NOMO-1 (cell line): ENCODE measurements at regions not wholly inside any gene's neighbourhood (a gene's known extent, or its start where the extent isn't known, plus 50 kb on each side); places are given as distances from the start of the nearest gene placed in this dataset.
"Not testable (repeated sequence)": the region's sequence is repeated elsewhere in the genome, so short reads cannot be mapped to it uniquely, and the experiment has no call there.

Experiments
- DNase-seq, 2 experiments: peaks; one replicate each; lab custom pipeline; 2025; ENCODE audit not compliant: unreplicated experiment in 2 of 2; lab: John Stamatoyannopoulos, UW

DNA sequence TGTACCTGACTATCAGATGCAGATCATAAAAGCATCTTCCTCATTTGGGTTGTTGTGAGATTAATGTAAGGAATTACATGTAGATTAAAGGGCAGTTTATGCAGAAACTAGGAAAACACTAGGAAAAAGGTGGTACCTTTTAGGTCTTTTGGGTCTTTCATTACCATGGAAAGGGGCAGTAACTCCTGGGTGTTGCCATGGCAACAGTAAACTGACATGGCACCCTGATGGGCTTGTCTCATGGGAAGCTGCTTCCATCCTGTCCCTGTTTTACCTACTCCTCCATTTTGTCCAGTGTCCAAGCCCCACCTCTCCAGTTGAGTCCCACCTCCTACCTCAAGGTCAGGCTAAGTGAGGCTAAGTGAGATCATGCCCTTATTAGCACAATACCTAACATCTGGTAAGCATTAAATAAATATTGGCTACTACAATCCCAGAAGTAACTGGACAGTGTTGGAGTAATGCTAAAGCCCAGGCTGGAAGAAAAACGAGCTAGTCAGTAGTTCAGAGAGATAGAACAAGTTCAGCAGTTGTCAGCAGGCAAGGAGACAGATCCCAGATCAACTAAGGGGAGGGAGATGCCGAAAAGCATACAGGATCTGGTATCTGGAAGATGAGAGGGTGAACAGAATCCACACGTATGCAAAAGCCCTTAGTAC is 240.0 kb upstream of the AUTS2 start:
- DNase-seq: no peak

DNA sequence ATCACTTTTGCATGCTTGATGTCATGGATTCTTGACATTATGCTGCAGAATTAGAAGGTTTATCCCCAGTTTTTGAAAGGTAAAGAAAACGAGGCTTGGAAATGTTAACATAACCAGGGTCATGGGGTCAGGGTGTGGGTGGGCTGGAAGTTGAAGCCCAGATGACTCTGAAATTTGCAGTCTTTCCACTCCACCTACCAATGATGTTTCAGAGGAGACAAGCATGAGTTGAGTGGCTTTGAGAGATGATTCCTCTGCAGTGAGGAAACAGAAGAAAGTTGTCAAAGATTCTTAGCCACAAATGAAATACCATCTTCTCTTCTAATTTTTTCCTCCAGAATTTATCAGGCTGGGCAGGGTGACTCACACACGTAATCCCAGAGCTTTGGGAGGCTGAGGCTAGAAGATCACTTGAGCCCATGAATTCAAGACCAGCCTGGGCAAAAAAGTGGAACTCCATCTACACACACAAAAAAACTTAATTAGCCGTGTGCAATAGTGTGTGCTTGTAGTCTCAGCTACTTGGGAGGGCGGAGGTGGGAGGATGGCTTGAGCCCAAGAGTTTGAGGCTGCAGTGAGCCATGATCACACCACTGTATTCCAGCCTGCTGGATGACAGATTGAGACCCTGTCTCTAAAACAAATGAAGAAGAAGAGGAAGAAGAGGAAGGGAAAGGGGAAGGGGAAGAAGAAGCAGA is 239.1 kb upstream of the AUTS2 start:
- DNase-seq: no peak

DNA sequence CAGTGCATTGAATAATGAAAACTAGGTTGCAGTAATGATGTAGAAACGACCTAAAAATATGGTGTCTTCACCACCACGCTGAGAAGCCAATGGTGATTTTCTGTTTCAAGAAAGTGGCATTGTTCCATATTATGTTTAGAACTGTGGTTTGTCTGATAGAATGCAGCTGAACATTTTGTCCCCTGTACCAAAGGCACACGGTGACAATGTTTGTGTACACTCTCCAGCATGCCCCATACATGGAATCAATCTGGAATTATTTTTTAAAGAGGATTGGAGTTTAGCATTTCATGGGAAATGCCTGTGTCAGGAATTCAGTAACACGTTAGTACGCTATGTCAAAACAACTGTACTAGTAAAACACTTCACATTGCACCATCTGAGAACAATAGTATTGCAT is 237.4 kb upstream of the AUTS2 start:
- no peak for DNase-seq

DNA sequence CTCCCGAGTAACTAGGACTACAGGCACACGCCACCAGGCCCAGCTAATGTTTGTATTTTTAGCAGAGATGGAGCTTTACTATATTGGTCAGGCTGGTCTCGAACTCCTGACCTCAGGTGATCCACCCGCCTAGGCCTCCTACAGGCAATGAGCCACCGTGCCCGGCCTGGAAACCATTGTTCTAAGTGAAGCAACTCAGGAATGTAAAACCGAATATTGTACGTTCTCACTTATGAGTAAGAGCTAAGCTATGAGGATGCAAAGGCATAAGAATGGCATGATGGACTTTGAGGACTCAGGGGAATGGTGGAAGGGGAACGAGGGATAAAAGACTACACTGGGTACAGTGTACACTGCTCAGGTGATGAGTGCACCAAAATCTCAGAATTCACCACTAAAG is 235.1 kb upstream of the AUTS2 start:
- no peak for DNase-seq

DNA sequence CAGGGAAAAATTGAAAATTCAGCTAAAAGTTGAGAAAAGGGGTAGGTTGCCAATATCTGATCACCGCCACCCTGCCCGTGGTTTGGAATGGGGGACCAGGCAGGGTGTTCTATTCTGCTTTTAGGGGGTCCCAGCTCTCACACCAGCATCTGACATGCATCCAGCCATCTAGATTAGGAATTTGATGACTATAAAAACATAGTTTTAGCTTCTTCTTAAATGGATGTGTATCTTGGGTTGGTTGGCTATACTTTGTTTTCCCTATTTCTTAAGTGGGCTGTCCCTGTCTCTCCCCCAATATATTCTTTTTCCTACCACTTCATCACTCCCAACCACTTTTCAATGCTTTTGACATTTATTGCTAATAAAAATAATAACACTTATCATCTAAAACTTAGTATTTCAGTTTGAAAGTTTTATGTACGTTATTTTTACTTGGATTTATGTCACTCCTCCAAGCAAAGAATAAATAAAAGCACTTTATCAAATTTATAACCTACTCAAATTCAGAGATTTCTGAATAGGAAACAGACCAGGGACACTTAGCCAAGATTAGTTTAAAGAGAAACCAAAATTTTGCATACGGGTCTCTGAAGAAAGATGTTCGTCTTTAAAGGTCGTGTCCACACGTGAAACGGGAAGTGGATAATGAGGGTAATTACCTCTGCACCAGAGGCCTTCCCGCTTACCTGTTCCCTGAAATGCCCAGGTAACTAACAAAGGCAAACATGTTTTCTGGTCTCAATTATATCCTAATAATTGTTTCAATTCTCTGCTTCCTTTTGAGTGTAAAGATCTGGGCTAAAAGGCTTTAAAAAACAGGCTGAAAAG is 233.2 kb upstream of the AUTS2 start:
- DNase-seq: no peak

DNA sequence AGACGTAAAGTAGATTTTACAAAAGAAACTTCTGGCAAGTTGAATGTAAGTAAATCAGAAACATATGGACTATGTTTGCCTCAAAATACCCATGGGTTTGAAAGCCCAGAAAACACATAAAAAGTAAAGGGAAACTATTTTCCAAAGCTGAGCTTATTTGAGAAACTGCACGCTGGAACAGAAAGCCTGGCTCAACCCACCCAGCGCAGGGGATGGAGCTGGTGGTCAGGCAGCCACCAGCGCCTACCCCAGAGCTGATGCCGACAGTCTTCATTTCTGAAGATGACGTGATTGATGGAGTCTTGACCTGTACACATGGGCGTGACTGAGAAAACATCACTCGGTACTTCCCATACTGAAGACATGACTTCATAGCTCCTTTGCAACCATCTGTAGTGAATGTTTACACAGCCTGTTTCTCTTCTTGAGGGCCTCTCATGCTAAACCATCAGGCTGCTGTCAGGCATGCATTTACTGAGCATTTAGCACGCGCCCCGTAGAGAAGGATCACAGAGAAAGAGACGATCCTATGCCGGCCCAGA is 232.6 kb upstream of the AUTS2 start:
- no peak for DNase-seq

DNA sequence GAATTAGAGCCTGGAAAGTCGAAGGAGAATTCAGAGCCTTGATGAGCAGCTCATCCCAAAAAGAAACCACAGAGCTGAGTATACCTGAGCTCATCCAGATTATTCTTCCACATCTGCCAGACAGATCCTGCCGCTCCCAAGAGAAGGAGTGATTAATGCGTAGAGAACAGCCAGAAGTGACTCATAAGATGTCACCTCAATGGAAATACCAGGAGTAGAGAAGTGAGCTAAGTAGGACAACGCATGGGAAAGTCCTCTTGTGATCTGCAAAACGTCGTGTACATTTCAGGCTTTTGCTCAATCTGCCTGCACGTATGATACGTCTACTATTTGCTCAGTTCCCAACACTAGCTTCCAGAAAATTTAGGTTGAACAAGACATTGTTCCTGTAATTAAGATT is 230.5 kb upstream of the AUTS2 start:
- DNase-seq: no peak

DNA sequence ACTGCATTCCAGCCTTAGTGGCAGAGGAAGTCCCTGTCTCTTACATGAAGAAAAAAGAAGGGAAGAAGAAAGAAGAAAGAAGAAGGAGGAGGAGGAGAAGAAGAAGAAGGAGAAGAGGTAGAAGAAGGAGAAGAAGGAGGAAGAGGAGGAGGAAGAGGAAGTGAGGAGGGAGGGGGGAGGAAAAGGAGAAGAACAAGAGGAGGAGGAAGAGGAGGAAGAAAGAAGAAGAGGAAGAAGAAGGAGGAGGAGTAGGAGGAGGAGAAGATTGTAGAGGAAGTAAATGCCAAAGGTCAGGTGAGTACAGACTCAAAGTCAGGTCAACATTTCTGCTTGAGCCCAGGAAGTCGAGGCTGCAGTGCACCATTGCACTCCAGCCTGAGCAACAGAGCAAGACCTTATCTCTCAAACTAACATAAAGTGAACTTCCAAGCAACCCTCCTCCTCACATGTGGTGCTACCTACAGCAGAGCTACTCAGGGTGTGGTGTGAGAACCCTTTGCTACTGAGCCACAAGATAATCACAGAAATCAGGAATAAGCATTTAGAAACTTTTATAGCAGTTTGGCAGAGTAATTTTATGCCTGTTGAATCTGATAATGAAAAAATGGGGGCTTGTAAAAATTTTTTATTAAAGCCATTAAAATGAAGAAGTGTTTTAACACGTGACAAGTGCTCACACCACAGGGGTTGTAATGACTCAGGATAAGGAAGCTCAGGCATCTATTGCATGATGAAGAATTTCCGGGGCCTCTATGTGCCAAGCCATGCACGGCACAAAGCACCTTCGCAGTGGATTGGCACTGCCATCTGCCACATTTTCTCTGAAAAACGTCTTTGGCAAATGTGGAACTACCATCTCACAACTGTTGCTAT is 224.9 kb upstream of the AUTS2 start:
- peak; percentile 6 to 24 for DNase-seq

DNA sequence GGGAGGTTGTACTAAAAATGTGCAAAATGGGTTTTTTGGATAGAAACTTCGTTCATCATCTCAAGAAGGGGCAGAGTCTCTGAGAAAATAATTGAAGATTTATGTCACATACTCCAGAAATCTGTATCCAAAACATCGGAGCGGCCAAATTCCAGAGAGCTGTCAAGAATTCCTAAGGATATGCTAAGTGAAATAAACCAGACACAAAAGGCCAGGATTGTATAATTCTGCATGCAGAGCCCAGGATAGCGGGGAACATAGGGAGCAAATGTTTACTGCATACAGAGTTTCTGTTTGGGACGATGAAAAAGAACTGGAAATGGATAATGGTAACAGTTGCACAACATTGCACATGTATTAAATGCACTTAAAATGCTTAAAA is 224.2 kb upstream of the AUTS2 start:
- DNase-seq: no peak

DNA sequence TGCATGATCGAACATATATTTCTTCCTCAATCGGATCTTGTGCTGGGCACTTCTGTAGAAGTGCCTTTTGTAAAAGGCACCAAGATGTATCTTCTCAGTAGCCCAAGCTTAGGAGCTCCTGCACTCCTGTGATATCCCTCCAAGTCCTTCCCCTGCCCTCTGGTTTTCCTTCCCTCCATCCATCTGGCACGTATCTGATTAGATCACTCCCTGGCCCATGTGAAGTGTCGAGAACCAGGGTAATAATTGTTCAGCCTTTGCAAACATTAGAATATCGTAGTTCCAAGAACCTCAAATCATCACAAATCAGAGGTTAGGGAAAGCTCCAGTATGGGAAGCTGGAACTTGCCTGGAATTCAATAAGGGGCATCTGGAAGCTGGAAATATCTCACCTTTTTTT is 221.1 kb upstream of the AUTS2 start:
- DNase-seq: no peak

DNA sequence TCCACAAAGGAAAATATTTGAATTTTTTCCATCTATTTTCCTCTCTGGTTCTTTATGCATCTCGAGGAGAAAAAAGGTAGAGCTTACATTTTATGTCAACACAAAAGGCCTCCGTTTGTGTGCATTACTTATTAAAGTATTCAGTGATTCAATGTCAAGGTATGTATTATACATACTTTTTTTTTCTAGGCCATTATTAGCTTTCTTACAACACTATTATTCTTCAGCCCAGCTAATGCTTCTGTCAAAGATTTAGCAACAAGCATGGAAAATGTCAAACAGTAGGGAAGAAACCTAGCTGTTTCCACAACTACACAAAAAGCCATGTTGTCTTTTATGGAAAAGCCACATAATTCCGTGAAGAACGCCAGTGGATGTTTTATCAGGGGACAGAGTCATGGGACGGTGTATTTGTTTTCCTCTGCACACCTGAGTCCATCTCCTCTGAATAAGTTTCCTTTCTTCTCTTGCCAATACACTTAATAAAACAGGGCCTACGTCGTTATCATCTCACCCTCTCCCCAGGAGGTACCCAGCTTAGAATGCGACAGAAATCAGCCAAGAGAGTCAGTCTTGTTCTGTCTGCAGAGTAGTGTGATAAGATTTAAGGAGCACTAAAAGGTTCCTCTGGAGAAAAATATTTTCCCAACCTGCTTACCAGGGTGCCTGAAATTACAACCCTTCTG is 209.7 kb upstream of the AUTS2 start:
- no peak for DNase-seq

DNA sequence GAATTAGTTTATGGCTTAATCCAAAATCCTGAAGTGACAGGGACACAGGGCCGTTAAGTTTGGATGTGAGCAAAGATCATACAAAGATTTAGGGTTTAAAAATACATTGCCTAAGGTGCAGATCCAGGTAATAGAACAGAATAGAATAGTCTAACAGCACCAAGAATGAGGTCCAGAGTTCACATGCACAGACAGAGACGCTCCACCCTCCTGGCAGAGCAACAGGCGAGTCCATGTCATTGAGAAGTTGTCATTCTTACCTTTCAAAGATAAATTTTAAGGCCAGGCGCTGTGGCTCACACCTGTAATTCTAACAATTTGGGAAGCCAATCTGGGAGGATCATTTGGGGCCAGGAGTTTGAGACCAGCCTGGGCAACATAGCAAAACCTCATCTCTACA is 209.1 kb upstream of the AUTS2 start:
- DNase-seq: no peak

DNA sequence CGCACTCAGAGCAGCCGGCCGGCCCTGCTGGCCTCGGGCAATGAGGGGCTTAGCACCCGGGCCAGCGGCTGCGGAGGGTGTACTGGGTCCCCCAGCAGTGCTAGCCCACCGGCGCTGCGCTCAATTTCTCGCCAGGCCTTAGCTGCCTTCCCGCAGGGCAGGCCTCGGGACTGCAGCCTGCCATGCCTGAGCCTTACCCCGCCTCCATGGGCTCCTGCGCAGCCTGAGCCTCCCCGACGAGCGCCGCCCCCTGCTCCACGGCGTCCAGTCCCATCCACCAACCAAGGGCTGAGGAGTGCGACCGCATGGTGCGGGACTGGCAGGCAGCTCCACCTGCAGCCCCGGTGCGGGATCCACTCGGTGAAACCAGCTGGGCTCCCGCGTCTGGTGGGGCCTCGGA is 204.4 kb upstream of the AUTS2 start:
- not testable (repeated sequence) for DNase-seq

DNA sequence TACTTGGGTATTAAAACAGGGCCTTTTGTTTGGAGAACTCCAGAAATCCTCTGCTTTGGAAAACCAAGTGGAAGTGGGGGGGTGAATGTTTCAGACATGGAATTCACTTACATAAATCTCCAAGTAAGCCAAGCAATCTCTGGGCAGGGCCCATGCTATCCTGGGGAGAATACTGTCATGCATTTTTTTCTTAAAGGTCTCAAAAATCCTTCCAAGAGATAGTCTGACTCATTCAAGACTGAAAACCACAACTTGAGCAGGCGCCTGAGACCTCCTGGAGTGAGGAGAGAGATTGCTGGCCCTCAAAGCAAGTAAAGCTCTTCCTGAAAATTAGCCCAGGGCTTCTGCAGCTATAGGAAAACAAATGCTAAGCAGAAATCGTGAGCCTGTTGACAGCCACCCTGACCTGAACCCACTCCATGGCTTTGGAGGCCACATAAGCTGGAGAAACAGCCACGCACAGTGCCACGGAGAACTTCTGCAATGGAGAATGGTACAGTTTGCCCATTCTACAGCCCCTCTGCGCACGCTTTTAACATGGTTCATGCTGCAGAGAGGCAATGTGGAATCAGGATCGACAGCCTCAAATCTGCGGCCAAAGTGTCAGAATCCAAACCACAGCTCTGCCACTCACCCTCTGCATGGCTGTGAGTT is 203.1 kb upstream of the AUTS2 start:
- no peak for DNase-seq

DNA sequence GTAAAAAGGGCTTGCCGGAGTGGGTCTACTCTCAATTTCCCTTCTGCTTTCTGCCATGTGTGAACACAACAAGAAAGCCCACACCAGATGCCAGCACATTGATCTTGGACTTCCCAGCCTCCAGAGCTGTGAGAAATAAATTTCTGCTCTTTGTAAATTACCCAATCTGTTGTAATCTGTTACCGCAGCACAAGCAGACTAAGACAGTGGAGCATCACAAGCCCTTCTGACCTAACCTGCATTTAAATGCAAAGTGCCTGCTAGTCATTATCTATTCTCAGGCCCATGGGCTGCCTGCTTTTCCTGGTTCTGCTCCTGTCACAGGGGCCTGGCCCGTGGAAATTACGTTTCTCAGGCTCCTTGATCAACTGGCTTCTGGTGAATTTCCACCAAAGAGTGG is 199.3 kb upstream of the AUTS2 start:
- DNase-seq: no peak

DNA sequence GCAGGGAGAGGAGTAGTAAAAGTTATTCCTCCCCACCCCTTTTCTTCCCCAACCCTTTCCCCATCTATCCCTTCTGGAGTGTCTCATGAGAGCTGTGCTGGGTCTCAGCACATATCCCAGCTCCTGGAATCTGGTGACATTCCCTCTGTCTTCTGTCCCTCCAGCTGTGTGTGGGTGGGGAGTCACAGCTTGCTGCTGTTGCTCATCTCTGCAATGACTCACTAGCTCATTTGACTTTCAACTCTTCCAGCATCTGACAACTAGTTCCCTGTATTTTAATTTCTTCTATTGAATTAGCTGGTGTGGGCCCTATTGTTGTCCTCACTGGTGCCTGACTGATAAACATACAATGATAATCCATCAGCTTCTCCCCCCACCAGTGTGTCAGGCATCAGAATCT is 198.9 kb upstream of the AUTS2 start:
- DNase-seq: no peak

DNA sequence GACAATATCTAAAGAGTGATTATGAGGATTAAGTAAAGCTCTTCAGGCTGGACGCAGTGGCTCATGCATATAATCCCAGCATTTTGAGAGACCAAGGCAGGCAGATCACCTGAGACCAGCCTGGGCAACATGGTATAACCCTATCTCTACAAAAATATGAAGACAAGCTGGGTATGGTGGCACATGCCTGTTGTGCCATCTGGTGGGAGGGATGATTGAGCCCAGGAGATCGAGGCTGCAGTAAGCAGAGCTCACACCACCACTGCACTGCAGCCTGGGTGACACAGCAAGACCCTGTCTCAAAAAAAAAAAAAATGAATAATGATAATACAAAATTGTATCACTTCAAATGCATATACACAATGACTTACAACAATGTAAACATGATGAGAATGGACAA is 195.6 kb upstream of the AUTS2 start:
- DNase-seq: no peak

DNA sequence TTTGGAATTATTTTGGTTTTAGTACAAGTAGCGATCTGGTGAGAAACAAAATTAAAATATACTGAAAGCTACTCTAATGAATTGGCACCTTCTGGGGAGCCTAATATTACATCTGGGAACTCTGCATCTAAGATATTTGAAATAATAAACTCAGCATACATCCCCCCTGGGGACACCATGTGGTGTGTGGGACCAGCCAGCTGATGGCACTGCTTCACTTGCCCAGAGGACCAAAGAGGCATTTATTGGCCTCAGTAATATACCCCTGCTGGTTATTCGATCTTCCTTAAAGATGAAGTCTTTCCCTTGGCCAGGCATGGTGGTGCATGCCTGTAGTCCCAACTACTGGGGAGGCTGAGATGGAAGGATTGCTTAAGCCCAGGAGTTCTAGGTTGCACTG is 195.1 kb upstream of the AUTS2 start:
- no peak for DNase-seq

DNA sequence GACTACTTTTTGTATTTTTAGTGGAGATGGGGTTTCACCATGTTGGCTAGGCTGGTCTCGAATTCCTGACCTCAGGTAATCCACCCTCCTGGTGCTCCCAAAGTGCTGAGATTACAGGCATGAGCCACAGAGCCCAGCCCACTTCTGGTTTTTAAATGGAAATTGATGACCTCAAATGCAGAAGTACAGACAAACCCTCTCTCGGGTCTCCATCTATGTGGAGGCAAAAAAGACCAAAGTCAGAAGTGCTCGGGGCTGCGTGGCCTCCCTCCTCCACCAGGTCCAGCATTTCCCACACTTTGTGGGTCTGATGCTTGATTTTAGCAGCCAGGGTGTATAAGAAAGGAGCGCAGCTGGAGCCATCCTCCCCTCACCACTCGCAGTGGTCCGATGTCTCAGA is 187.3 kb upstream of the AUTS2 start:
- DNase-seq: no peak

DNA sequence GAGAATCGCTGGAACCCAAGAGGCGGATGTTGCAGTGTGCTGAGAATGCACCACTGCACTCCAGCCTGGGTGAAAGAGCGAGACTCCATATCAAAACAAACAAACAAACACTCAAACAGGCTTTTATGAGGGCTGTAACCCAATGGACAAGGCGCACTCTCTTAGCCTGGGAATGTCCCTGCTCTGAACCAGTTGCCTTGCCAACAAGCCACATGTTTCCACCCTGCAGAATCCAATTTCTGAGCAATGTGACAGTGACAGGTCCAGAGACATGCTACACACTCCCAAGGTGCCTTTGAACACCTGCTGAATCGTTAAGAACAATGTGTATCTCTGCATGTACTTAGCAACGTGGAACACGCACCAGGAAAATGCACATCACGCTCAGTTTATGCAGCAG is 186.8 kb upstream of the AUTS2 start:
- DNase-seq: no peak
